ENCODE measurements at regions not wholly inside any gene's neighbourhood (a gene's known extent, or its start where the extent isn't known, plus 50 kb on each side); places are given as distances from the start of the nearest gene placed in this dataset.

DNA sequence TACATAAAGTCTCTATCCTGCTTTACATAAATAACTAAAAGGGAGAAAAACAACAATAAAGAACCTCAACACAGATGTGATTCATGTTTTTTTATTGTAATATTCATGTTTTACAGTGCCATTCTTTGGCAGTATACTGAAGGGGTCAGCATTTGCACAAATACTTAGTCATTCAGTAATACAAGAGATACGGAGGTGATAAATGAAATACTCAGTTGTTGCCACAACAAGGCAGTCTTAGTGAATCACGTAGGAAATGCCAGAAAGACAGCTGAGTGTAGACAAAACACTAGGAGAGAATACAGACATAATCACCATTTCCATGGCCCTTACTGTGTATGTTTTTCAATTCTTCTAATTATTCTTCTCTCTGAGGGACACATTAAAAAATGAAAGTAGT lies 910.4 kb downstream of the METTL15 start:
- Histone ChIP-seq H3K27me3 (ENCODE audit: control insufficient read depth in 3 of 3, insufficient read depth in 3 of 3, low read length in 3 of 3) (no peaks in the 10 kb centered on the region), H3K9me3 (ENCODE audit: control insufficient read depth in 3 of 3, low read length in 3 of 3) (no peaks in the 10 kb centered on the region), H3K27ac (ENCODE audit: low read depth, low read length) (no peak overlapping the region), H3K36me3 (ENCODE audit: control insufficient read depth in 3 of 3, insufficient read depth in 3 of 3, low read length in 3 of 3) (no peaks in the 10 kb centered on the region), H3K9ac (ENCODE audit: low read depth in 1 of 3, low read length in 3 of 3) (no peak overlapping the region), H3K4me3 (ENCODE audit: low read length in 3 of 3) (no peak overlapping the region), H3K4me1 (ENCODE audit: control insufficient read depth in 3 of 3, insufficient read depth in 3 of 3, low read length in 3 of 3) (no peaks in the 10 kb centered on the region)

GRCh38 chr11:29017941-29018340 lies 909.8 kb downstream of the METTL15 start:
- Histone ChIP-seq H3K27me3 (ENCODE audit: control insufficient read depth in 3 of 3, insufficient read depth in 3 of 3, low read length in 3 of 3) (no peaks in the 10 kb centered on the region), H3K36me3 (ENCODE audit: control insufficient read depth in 3 of 3, insufficient read depth in 3 of 3, low read length in 3 of 3) (no peaks in the 10 kb centered on the region), H3K4me3 (ENCODE audit: low read length in 3 of 3) (no peak overlapping the region), H3K9me3 (ENCODE audit: control insufficient read depth in 3 of 3, low read length in 3 of 3) (no peaks in the 10 kb centered on the region), H3K27ac (ENCODE audit: low read depth, low read length) (no peak overlapping the region), H3K4me1 (ENCODE audit: control insufficient read depth in 3 of 3, insufficient read depth in 3 of 3, low read length in 3 of 3) (no peaks in the 10 kb centered on the region), H3K9ac (ENCODE audit: low read depth in 1 of 3, low read length in 3 of 3) (no peak overlapping the region)

- Histone ChIP-seq H3K36me3 (ENCODE audit: control insufficient read depth in 3 of 3, insufficient read depth in 3 of 3, low read length in 3 of 3) (no peaks in the 10 kb centered on the region), H3K27me3 (ENCODE audit: control insufficient read depth in 3 of 3, insufficient read depth in 3 of 3, low read length in 3 of 3) (no peaks in the 10 kb centered on the region), H3K4me3 (ENCODE audit: low read length in 3 of 3) (no peak overlapping the region), H3K27ac (ENCODE audit: low read depth, low read length) (no peak overlapping the region), H3K9me3 (ENCODE audit: control insufficient read depth in 3 of 3, low read length in 3 of 3) (no peaks in the 10 kb centered on the region), H3K9ac (ENCODE audit: low read depth in 1 of 3, low read length in 3 of 3) (no peak overlapping the region), H3K4me1 (ENCODE audit: control insufficient read depth in 3 of 3, insufficient read depth in 3 of 3, low read length in 3 of 3) (no peaks in the 10 kb centered on the region)
Measured at GRCh38 chr11:29012507-29012906, 904.3 kb downstream of the METTL15 start.

DNA sequence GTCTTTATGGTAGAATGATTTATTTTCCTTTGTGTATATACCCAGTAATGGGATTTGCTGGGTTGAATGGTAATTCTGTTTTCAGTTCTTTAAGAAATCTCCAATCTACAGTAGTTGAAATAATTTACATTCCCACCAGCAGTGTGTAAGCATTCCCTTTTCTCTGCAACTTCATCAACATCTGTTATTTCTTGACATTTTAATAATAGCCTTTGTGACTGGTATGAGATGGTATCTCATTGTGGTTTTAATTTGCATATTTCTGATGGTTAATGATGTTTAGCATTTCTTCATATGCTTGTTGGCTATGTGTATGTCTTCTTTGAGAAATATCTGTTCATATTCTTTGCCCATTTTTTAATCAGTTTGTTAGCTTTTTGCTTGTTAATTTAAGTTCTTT lies 901.2 kb downstream of the METTL15 start:
- H3K9ac ChIP-seq (ENCODE audit: low read depth in 1 of 3, low read length in 3 of 3) = no peak overlapping the region
- no peaks in the 10 kb centered on the region for H3K9me3 ChIP-seq (ENCODE audit: control insufficient read depth in 3 of 3, low read length in 3 of 3)
- H3K36me3 ChIP-seq (ENCODE audit: control insufficient read depth in 3 of 3, insufficient read depth in 3 of 3, low read length in 3 of 3) = no peaks in the 10 kb centered on the region
- no peaks in the 10 kb centered on the region for H3K4me1 ChIP-seq (ENCODE audit: control insufficient read depth in 3 of 3, insufficient read depth in 3 of 3, low read length in 3 of 3)
- H3K4me3 ChIP-seq (ENCODE audit: low read length in 3 of 3) = no peak overlapping the region
- H3K27ac ChIP-seq (ENCODE audit: low read depth, low read length) = no peak overlapping the region
- no peaks in the 10 kb centered on the region for H3K27me3 ChIP-seq (ENCODE audit: control insufficient read depth in 3 of 3, insufficient read depth in 3 of 3, low read length in 3 of 3)

- Histone ChIP-seq H3K9ac (ENCODE audit: low read depth in 1 of 3, low read length in 3 of 3) (no peak overlapping the region), H3K4me3 (ENCODE audit: low read length in 3 of 3) (no peak overlapping the region), H3K27me3 (ENCODE audit: control insufficient read depth in 3 of 3, insufficient read depth in 3 of 3, low read length in 3 of 3) (no peaks in the 10 kb centered on the region)
Measured at GRCh38 chr11:29008481-29008880, 900.3 kb downstream of the METTL15 start.

GRCh38 chr11:29006668-29007067 lies 898.5 kb downstream of the METTL15 start:
- Histone ChIP-seq H3K27ac (ENCODE audit: low read depth, low read length) (no peak overlapping the region), H3K36me3 (ENCODE audit: control insufficient read depth in 3 of 3, insufficient read depth in 3 of 3, low read length in 3 of 3) (no peaks in the 10 kb centered on the region), H3K9ac (ENCODE audit: low read depth in 1 of 3, low read length in 3 of 3) (no peak overlapping the region), H3K4me3 (ENCODE audit: low read length in 3 of 3) (no peak overlapping the region), H3K9me3 (ENCODE audit: control insufficient read depth in 3 of 3, low read length in 3 of 3) (no peaks in the 10 kb centered on the region), H3K4me1 (ENCODE audit: control insufficient read depth in 3 of 3, insufficient read depth in 3 of 3, low read length in 3 of 3) (no peaks in the 10 kb centered on the region), H3K27me3 (ENCODE audit: control insufficient read depth in 3 of 3, insufficient read depth in 3 of 3, low read length in 3 of 3) (no peaks in the 10 kb centered on the region)

More at GRCh38 chr11:29008481-29008880, 900.3 kb downstream of the METTL15 start:
- Histone ChIP-seq H3K27ac (ENCODE audit: low read depth, low read length) (no peak overlapping the region), H3K4me1 (ENCODE audit: control insufficient read depth in 3 of 3, insufficient read depth in 3 of 3, low read length in 3 of 3) (no peaks in the 10 kb centered on the region), H3K36me3 (ENCODE audit: control insufficient read depth in 3 of 3, insufficient read depth in 3 of 3, low read length in 3 of 3) (no peaks in the 10 kb centered on the region), H3K9me3 (ENCODE audit: control insufficient read depth in 3 of 3, low read length in 3 of 3) (no peaks in the 10 kb centered on the region)

DNA sequence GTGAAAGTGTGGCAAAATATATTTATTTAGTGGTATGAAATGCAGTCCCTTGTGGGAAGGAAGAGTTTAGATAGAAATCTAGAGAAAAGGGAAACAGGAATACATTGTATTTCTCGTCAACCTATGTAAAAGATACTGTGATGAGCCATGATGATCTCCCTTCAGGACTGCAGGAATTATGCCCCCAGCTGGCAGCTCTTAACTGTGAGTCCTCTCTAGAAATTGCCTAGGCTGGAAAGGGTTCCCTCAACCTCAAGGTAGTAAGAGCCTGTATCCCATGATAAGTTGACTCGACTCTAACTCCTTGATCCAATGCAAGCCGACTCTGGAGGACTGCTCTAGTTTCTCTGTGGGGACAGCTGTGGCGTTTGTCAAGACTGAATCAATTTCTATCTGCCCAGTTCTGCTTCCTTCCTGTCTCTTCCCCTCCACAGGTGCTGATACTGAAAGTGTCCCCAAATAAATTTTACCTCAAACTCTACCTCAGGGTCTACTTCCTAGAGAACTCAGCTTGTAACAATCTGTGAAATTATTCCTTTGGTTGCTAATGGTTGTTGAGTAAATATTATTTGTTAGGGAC lies 897.3 kb downstream of the METTL15 start:
- Histone ChIP-seq H3K36me3 (ENCODE audit: control insufficient read depth in 3 of 3, insufficient read depth in 3 of 3, low read length in 3 of 3) (no peaks in the 10 kb centered on the region), H3K4me3 (ENCODE audit: low read length in 3 of 3) (no peak overlapping the region), H3K27me3 (ENCODE audit: control insufficient read depth in 3 of 3, insufficient read depth in 3 of 3, low read length in 3 of 3) (no peaks in the 10 kb centered on the region), H3K9ac (ENCODE audit: low read depth in 1 of 3, low read length in 3 of 3) (no peak overlapping the region), H3K9me3 (ENCODE audit: control insufficient read depth in 3 of 3, low read length in 3 of 3) (no peaks in the 10 kb centered on the region), H3K27ac (ENCODE audit: low read depth, low read length) (no peak overlapping the region), H3K4me1 (ENCODE audit: control insufficient read depth in 3 of 3, insufficient read depth in 3 of 3, low read length in 3 of 3) (no peaks in the 10 kb centered on the region)

- H3K9me3 ChIP-seq (ENCODE audit: control insufficient read depth in 3 of 3, low read length in 3 of 3) = no peaks in the 10 kb centered on the region
- H3K27ac ChIP-seq (ENCODE audit: low read depth, low read length) = no peak overlapping the region
- no peak overlapping the region for H3K9ac ChIP-seq (ENCODE audit: low read depth in 1 of 3, low read length in 3 of 3)
- no peaks in the 10 kb centered on the region for H3K27me3 ChIP-seq (ENCODE audit: control insufficient read depth in 3 of 3, insufficient read depth in 3 of 3, low read length in 3 of 3)
- no peaks in the 10 kb centered on the region for H3K4me1 ChIP-seq (ENCODE audit: control insufficient read depth in 3 of 3, insufficient read depth in 3 of 3, low read length in 3 of 3)
- H3K4me3 ChIP-seq (ENCODE audit: low read length in 3 of 3) = no peak overlapping the region
- H3K36me3 ChIP-seq (ENCODE audit: control insufficient read depth in 3 of 3, insufficient read depth in 3 of 3, low read length in 3 of 3) = no peaks in the 10 kb centered on the region
Measured at GRCh38 chr11:29002816-29003215, 894.6 kb downstream of the METTL15 start.

GRCh38 chr11:28999620-29000019 lies 891.4 kb downstream of the METTL15 start:
- H3K4me1 ChIP-seq (ENCODE audit: control insufficient read depth in 3 of 3, insufficient read depth in 3 of 3, low read length in 3 of 3) = no peaks in the 10 kb centered on the region
- H3K9ac ChIP-seq (ENCODE audit: low read depth in 1 of 3, low read length in 3 of 3) = no peak overlapping the region
- H3K9me3 ChIP-seq (ENCODE audit: control insufficient read depth in 3 of 3, low read length in 3 of 3) = no peaks in the 10 kb centered on the region
- no peak overlapping the region for H3K4me3 ChIP-seq (ENCODE audit: low read length in 3 of 3)
- no peak overlapping the region for H3K27ac ChIP-seq (ENCODE audit: low read depth, low read length)
- H3K27me3 ChIP-seq (ENCODE audit: control insufficient read depth in 3 of 3, insufficient read depth in 3 of 3, low read length in 3 of 3) = no peaks in the 10 kb centered on the region
- H3K36me3 ChIP-seq (ENCODE audit: control insufficient read depth in 3 of 3, insufficient read depth in 3 of 3, low read length in 3 of 3) = no peaks in the 10 kb centered on the region

DNA sequence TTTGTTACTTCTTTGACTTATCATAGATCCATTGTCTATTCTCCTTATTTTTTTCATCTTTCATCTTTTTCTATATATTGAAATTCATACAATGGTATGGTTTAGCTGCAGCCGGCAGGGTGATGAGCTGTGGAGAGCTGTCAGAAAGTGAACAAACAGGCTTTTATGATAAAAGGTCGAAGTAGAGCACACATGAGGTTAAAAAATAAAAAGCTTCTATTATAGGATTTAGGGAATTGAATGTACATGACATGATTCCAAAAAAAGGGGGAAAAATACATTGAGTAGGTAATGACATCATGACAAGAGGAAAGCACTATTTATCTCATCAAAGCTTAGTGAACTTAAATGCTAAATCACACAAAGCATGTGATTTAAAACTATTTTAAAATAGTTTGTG lies 884.8 kb downstream of the METTL15 start:
- no peaks in the 10 kb centered on the region for H3K4me1 ChIP-seq (ENCODE audit: control insufficient read depth in 3 of 3, insufficient read depth in 3 of 3, low read length in 3 of 3)
- H3K9me3 ChIP-seq (ENCODE audit: control insufficient read depth in 3 of 3, low read length in 3 of 3) = no peaks in the 10 kb centered on the region
- no peaks in the 10 kb centered on the region for H3K36me3 ChIP-seq (ENCODE audit: control insufficient read depth in 3 of 3, insufficient read depth in 3 of 3, low read length in 3 of 3)
- H3K27ac ChIP-seq (ENCODE audit: low read depth, low read length) = no peak overlapping the region
- no peak overlapping the region for H3K4me3 ChIP-seq (ENCODE audit: low read length in 3 of 3)
- no peak overlapping the region for H3K9ac ChIP-seq (ENCODE audit: low read depth in 1 of 3, low read length in 3 of 3)
- H3K27me3 ChIP-seq (ENCODE audit: control insufficient read depth in 3 of 3, insufficient read depth in 3 of 3, low read length in 3 of 3) = no peaks in the 10 kb centered on the region

GRCh38 chr11:28984231-28984630 lies 876.0 kb downstream of the METTL15 start:
- Histone ChIP-seq H3K27ac (ENCODE audit: low read depth, low read length) (no peak overlapping the region), H3K4me3 (ENCODE audit: low read length in 3 of 3) (no peak overlapping the region), H3K9me3 (ENCODE audit: control insufficient read depth in 3 of 3, low read length in 3 of 3) (no peaks in the 10 kb centered on the region), H3K36me3 (ENCODE audit: control insufficient read depth in 3 of 3, insufficient read depth in 3 of 3, low read length in 3 of 3) (no peaks in the 10 kb centered on the region), H3K27me3 (ENCODE audit: control insufficient read depth in 3 of 3, insufficient read depth in 3 of 3, low read length in 3 of 3) (no peaks in the 10 kb centered on the region), H3K9ac (ENCODE audit: low read depth in 1 of 3, low read length in 3 of 3) (no peak overlapping the region), H3K4me1 (ENCODE audit: control insufficient read depth in 3 of 3, insufficient read depth in 3 of 3, low read length in 3 of 3) (no peaks in the 10 kb centered on the region)
